NCI-H1694 (cell line): ENCODE measurements at regions not wholly inside any gene's neighbourhood (a gene's known extent, or its start where the extent isn't known, plus 50 kb on each side); places are given as distances from the start of the nearest gene placed in this dataset.
"Not testable (repeated sequence)": the region's sequence is repeated elsewhere in the genome, so short reads cannot be mapped to it uniquely, and the experiment has no call there.

Source experiments
- DNase-seq: peaks from one replicate; lab custom pipeline; 2025; lab: John Stamatoyannopoulos, UW

DNA sequence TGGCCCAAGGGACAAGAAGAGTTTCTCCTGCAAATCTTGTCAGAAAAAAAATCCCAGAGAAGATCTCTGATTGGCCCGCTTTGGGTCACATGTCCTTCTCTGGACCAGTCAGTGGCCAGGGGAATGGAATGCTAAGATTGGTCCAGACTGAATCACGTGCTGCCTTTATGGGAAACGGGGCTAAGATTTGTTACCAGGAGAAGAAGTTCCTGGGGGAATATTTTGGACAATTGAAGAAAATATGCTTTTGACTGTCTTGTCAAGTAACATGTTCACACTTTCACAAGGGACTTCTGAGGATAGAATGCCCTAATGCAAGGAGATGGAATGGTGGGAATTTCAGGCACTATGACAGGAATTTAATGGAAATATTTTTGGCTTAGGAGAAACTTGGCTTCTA is 74.1 kb upstream of the SH3PXD2B start:
- DNase-seq: no peak

- no peak for DNase-seq
Measured at GRCh38 chr5:172527559-172527958, 73.2 kb upstream of the SH3PXD2B start.

DNA sequence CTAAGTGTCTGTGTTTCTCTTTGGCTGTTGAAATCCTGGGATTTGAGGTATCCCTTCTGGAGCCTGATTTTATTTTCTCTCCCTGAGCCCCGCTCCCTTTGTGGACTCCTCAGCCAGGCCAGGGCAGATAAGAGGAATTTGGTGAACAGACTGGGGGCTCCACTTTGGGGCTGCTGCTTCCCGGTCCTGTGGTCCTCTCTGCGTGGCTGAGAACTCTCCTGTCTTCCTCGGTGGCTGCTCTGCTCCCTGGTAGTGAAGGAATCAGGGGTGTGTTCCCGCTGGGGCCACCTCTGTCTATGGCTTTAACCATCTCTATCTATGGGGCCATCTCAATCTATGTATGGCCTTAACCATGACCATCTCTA is 71.7 kb upstream of the SH3PXD2B start:
- DNase-seq: no peak

DNA sequence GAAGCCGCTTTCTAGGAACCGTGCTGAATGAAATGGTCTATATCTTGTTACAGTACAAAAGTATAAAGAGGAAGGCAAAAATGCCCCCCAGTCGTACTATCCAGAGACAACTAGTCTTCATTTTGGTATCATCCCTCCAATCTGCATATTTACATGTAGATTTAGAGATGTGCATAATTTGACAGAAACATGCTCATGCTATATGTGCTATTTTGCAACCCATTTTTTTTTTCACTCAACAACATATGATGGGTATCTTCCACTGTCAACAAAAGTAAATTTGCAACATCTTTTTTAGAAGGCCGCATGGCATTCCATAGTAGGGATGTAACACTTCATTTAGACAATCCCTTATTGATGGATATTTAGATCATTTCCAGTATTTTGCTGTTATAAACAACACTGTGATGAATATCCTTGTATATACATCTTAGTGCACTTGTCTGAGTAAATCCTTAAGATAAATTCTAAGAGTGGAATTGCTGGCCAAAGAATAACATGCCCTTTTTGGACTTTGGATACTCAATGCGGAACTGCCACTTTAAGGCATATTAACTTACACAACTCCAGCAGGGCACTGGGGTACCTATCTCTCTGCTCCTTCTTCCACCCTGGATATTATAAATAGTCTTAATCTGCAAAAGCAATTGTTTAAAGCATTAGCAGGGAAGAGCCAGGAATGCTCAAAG is 71.1 kb upstream of the SH3PXD2B start:
- no peak for DNase-seq

DNA sequence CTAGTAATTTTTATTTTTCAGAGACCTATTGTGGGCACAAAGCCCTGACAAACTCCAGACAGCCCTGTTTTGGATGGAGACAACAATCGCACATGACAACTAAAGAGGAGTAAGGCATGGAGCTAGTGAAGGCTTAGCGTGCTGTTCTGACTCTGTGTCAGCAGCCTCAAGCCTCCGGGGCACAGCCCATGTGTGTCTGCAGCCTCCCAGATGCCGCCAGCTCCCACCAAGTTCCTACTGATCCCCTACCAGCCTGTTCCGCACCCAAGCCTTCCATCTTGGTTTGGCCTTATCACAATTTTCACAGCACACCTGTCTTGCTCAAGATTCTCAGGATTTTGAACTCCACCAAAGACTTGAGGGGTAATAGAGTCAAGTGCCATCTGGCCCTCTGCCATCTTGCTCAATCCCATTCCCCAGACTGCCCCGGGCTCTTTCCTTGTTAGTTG is 70.3 kb upstream of the SH3PXD2B start:
- no peak for DNase-seq

- no peak for DNase-seq
Measured at GRCh38 chr5:172523146-172523745, 68.9 kb upstream of the SH3PXD2B start.

DNA sequence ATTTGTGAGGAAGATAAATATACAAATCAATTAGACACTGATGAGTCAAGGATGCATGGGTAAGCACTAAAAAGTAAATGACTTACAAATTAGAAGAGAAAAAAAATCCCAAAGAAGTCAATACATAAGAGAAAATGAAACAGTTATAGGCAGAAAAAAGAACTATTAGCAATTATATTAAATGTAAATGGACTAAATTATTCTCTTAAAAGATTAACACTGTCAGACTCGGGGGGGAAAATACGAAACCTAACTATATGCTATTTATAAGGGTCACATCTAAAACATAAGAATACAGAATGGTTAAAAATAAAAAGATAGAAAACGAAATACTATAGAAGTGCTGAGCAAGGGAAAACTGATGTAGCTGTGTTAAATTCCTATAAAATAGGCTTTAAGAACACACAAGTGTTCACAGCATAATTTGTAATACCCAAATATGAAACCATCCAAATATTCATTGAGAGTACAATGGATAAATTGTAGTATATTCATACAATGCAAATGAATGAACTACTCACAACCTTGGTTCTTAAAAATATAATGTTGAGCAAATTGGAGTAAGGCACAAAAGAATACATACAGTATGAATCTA is 67.1 kb upstream of the SH3PXD2B start:
- DNase-seq: no peak

DNA sequence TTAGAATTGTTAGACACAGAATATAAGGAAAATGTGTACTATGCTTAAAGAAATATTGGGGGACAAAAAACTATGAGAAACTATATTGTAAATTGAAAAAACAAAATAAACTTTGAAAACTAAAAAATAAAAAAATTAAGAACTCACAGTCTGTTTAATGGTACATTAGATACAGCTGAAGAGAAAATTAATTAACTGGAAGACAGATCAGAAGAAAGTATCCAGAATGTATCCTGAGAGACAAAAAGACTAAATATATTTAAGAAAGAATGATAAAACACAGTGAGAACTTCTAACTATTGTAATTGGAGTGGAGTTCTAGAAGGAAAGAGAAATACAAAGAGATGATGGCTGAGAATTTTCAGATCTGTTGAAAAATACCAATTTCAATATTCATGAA is 57.6 kb upstream of the SH3PXD2B start:
- DNase-seq: no peak

DNA sequence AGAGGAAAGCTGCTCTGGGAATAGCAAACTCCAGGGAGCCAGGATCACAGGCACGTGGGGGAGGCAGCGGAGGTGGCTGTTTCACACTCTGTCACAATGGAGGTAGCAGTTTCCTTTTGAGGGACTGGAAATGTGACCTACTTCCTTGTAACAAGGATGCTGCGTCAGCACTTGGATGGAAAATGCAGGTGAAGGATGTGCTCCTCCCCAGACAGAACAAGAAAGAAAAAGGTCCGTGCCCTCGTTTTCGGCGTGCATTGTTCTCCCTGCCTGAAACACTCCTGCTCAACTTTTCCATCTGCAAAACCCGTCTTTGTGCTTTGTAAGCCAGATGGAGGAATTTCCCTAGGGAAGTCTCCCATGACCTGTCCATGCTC is 55.1 kb upstream of the SH3PXD2B start:
- no peak for DNase-seq

DNA sequence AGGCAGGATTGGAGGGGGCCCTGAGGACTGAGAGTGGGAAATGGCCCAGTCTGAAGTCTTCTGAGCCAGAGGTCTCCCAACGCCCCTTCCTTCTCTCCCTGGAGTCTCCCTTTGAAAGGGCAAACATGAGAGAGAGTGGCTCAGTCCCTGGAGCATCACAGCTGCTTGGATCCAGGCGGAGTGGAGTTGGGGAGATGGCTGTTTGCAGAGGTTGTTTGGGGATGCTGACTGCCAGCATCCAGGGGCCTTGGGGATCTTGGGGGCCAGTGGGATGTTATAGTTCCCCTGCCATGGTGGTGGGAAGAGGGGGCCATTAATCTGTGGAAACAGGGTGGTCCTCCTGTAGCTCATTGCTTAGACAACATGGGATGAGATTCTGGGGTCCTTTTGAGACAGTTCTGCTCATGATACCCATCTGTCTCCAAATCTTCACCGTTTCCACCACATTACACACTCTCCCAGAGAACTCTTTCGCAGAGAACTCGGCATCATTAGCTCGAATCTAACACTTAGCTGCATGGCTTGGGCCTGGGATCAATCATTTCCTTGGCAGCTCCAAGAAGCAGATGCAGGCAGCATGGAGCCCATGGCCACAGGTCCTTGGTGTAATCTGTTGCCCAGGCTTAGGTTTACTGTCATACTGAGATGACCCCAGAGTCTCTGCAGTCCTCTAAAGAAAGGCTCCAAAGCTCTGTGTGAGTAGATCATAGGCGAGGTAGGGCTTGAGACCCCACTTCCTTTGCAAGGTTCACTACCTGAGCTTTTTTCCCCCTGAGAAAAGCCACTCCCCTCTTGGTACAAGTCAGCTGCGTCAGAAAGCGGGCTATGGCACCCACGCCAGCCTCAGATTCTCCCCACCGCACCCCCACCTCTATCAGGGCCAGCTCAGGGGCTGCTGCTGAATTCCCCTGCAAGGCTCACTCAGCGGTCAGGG is 54.4 kb upstream of the SH3PXD2B start:
- no peak for DNase-seq

- DNase-seq: not testable (repeated sequence)
Measured at GRCh38 chr5:172507485-172507884, 53.2 kb upstream of the SH3PXD2B start.

DNA sequence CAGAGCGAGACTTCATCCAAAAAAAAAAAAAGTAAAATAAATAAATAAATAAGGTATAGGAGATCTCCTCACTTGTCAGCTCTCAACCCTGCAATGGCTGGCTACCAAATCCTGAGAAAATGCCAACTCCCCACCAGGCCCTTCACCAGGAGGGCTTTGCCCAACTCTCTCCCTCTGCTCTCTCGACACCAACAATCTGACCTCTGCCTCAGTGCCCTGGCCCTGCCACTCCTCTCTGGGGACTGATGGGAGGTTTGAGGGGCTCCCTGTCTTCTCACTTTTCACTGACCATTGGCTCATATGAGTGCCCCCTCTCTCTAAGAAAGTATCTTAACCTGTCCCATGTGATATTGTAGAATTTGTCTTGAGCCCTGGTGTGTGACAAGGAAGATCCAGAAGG is 52.6 kb upstream of the SH3PXD2B start:
- no peak for DNase-seq

GRCh38 chr5:172506251-172506650 is 51.9 kb upstream of the SH3PXD2B start:
- DNase-seq: no peak

- DNase-seq: no peak
Measured at GRCh38 chr5:172505845-172506244, 51.5 kb upstream of the SH3PXD2B start.

DNA sequence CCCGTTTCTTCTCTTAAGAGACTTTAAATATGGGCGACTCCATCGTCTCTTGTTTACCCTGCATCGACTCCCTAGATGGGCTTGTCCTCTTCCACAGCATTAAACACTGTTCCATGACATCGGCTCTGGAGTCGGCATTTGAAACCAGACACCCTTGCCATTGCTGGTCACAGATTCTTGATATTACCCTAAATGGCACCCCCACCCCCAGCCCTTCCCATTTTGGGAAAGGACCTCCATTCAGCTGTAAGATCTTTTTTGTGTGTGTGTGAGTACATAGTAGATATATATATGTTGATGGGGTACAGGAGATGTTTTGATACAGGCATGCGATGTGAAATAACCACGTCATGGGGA is 51.1 kb upstream of the SH3PXD2B start:
- DNase-seq: no peak

DNA sequence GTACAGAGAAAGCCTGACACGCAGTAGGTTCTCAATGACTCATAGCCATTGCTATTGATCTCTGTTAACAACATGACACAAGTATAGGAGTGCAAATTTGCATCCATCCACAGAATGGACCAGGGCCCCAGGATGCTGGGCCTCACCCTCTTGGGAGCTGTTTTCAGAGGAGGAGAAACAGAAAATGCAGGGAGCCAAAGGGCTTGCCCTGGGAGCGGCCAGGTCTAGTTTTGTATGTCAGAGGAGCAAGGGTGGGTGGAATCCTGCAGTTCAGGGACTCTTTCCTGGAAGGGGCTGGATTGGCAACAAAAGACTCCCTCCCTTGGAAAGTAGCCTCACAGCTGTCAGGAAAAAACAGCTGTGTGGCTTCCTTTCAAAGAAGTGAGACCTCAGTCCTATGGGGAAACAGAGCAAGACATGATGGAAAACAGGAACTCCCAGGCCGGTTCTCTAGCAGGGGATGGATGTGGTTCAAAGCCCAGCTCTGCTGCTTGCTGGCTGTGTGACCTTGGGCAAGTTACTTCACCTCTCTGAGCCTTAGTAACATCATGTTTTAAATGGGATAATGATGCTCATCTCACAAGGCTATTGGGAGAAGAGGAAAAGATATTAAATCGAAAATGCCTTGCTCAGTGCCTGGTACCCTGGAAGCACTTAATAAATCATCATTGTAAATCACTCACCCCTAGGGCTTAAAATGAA is 50.5 kb upstream of the SH3PXD2B start:
- DNase-seq: no peak

- DNase-seq: no peak
Measured at GRCh38 chr5:172503925-172504700, 49.8 kb upstream of the SH3PXD2B start.
